Loucy (cell line): ENCODE measurements at regions not wholly inside any gene's neighbourhood (a gene's known extent, or its start where the extent isn't known, plus 50 kb on each side); places are given as distances from the start of the nearest gene placed in this dataset.

ENCODE experiments used
- H2AFZ ChIP-seq: fragments of 200-600 bp; sonication (generic); 2 replicates; pipeline ENCODE4 v1.6.0; 2016; ENCODE audit warnings: antibody characterized with exemption, mild to moderate bottlenecking, low read length, moderate library complexity
- H3F3A ChIP-seq: fragments of 200-600 bp; 2 replicates; pipeline ENCODE4 v1.6.0; 2016; ENCODE audit warnings: antibody characterized with exemption, low read depth, mild to moderate bottlenecking
- H3K27me3 ChIP-seq: fragments of 200-600 bp; sonication (generic); 2 replicates; pipeline ENCODE4 v1.6.1; 2014; ENCODE audit warnings: low read length, mild to moderate bottlenecking; ENCODE audit not compliant: insufficient read depth, poor library complexity, severe bottlenecking
- H3K36me3 ChIP-seq: fragments of 200-600 bp; sonication (generic); 2 replicates; pipeline ENCODE4 v1.6.1; 2016; ENCODE audit warnings: low read length; ENCODE audit not compliant: insufficient read depth
- H3K4me1 ChIP-seq: fragments of 200-600 bp; sonication (generic); 2 replicates; pipeline ENCODE4 v1.5.1; 2014; ENCODE audit warnings: low read length, mild to moderate bottlenecking; ENCODE audit not compliant: insufficient read depth, poor library complexity, severe bottlenecking
- H3K4me2 ChIP-seq: fragments of 200-600 bp; sonication (generic); 2 replicates; pipeline ENCODE4 v1.6.0; 2014; ENCODE audit warnings: antibody characterized with exemption, low read length, low read depth, mild to moderate bottlenecking; ENCODE audit not compliant: poor library complexity, severe bottlenecking
- H3K4me3 ChIP-seq: fragments of 200-600 bp; sonication (generic); 2 replicates; pipeline ENCODE4 v1.5.1; 2014; ENCODE audit warnings: low read length, mild to moderate bottlenecking, mixed read lengths; ENCODE audit not compliant: poor library complexity, severe bottlenecking
- H3K79me2 ChIP-seq: fragments of 200-600 bp; sonication (generic); 2 replicates; pipeline ENCODE4 v1.6.1; 2014; ENCODE audit warnings: low read length; ENCODE audit not compliant: insufficient read depth
- H3K9ac ChIP-seq: fragments of 200-600 bp; sonication (generic); 2 replicates; pipeline ENCODE4 v1.6.0; 2014; ENCODE audit warnings: mild to moderate bottlenecking, low read depth, low read length, moderate library complexity; ENCODE audit not compliant: poor library complexity, severe bottlenecking
- H3K9me2 ChIP-seq: fragments of 200-600 bp; sonication (generic); replicated peaks from 2 replicates; pipeline ENCODE4 v1.6.1; 2016; ENCODE audit warnings: low read depth, low read length, mixed read lengths
- H3K9me3 ChIP-seq: fragments of 200-600 bp; sonication (generic); 2 replicates; pipeline ENCODE4 v1.6.1; 2014; ENCODE audit warnings: mild to moderate bottlenecking, antibody characterized with exemption, low read length, low read depth; ENCODE audit not compliant: insufficient read depth
- H4K20me1 ChIP-seq: fragments of 200-600 bp; sonication (generic); 2 replicates; pipeline ENCODE4 v1.6.0; 2014; ENCODE audit warnings: antibody characterized with exemption, low read length, mild to moderate bottlenecking; ENCODE audit not compliant: insufficient read depth, poor library complexity, severe bottlenecking
- EZH2phosphoT487 ChIP-seq: fragments of 200-600 bp; IDR thresholded peaks from 2 replicates; pipeline ENCODE4 v1.6.1; 2018; ENCODE audit warnings: antibody characterized with exemption, mild to moderate bottlenecking, moderate library complexity, borderline replicate concordance
- TF ChIP-seq, protein P1 (sequence below): fragments of 200-600 bp; sonication (generic); conservative IDR thresholded peaks from 2 replicates; pipeline ENCODE4 v1.5.1; 2014; ENCODE audit warnings: mild to moderate bottlenecking, antibody characterized with exemption, low read length

DNA sequence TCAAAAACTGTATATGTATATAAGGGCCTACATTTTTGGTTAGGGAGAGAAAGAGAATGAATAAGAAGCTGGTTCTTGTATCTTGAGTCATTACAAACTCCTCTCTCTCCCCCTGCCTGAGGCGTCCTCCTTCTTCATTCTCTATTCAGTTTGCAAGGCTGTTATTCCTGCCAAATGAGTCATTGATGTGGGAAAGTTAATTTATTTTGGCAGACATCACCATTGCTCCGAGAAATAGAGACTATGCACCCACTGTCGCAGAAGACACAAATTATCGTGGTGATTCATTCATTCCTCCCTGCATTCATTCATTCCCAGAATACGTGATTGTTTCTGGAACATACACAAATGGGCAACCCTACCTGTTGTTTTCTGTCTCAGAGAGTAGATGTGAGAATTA is 112.5 kb upstream of the MED13L start:
- Histone ChIP-seq H3K9me3 (no peaks in the 10 kb centered on the region), H4K20me1 (no peaks in the 10 kb centered on the region), H3K9ac (no peak overlapping the region), H2AFZ (no peak overlapping the region), H3K27me3 (no peaks in the 10 kb centered on the region), H3K36me3 (no peaks in the 10 kb centered on the region), H3K4me1 (peaks cover 2% of the 10 kb centered on the region), H3F3A (no peaks in the 10 kb centered on the region), H3K4me2 (no peak overlapping the region), H3K9me2 (no peaks in the 10 kb centered on the region), H3K4me3 (no peak overlapping the region), H3K79me2 (no peaks in the 10 kb centered on the region)
- no peak for TF ChIP-seq EZH2phosphoT487
- TF ChIP-seq, protein P1, sequence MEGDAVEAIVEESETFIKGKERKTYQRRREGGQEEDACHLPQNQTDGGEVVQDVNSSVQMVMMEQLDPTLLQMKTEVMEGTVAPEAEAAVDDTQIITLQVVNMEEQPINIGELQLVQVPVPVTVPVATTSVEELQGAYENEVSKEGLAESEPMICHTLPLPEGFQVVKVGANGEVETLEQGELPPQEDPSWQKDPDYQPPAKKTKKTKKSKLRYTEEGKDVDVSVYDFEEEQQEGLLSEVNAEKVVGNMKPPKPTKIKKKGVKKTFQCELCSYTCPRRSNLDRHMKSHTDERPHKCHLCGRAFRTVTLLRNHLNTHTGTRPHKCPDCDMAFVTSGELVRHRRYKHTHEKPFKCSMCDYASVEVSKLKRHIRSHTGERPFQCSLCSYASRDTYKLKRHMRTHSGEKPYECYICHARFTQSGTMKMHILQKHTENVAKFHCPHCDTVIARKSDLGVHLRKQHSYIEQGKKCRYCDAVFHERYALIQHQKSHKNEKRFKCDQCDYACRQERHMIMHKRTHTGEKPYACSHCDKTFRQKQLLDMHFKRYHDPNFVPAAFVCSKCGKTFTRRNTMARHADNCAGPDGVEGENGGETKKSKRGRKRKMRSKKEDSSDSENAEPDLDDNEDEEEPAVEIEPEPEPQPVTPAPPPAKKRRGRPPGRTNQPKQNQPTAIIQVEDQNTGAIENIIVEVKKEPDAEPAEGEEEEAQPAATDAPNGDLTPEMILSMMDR = no peak

DNA sequence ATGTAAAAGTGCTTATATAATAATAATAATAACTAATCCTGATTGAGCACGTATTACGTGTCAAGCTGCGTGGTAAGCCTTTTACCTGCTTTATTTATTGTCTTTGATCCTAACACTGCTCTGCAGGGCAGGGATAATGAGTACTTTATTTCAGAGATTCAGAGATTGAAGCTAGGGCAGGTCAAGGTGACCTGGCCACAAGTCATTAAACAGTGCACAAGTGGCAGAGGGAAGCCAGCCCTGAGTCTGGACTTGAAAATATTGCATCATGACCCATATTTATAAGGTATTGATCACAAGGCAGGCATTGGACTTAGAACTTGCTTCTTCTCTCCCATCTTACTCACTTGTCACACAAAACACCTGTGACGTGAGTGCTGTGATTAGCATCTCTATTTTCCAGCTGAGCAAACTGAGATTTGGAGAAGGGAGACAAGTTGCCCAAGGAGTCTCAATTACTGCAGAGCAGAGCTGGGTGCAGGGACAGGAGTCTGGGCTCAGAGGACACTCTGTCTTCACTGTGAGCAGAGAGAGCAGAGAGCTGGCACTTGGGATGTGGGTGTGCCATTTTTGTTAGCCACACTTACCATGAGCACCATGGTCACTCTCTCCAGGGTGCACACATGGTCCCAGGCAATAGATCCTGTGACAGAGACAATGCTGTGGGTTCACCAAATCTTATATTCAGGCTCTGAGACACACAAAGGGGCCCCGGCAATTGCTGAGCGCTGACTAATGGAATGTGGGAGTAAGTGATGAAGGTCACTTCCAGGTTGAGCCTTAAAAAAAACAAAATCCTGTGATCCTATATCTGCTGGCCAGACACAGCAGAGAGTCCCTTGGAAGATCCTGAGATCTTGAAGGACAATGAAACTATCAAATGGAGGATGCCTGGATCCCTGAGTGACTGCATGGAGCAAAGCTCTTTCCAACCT is 113.2 kb upstream of the MED13L start:
- H3K4me2 ChIP-seq = no peak overlapping the region
- H3F3A ChIP-seq = no peaks in the 10 kb centered on the region
- no peak overlapping the region for H3K9ac ChIP-seq
- H4K20me1 ChIP-seq = no peaks in the 10 kb centered on the region
- no peaks in the 10 kb centered on the region for H3K79me2 ChIP-seq
- H3K9me3 ChIP-seq = no peaks in the 10 kb centered on the region
- no peak overlapping the region for H2AFZ ChIP-seq
- H3K27me3 ChIP-seq = no peaks in the 10 kb centered on the region
- no peaks in the 10 kb centered on the region for H3K9me2 ChIP-seq
- TF ChIP-seq, protein P1 = no peak
- no peak for TF ChIP-seq EZH2phosphoT487
- H3K4me3 ChIP-seq = no peak overlapping the region
- no peaks in the 10 kb centered on the region for H3K4me1 ChIP-seq
- no peaks in the 10 kb centered on the region for H3K36me3 ChIP-seq

DNA sequence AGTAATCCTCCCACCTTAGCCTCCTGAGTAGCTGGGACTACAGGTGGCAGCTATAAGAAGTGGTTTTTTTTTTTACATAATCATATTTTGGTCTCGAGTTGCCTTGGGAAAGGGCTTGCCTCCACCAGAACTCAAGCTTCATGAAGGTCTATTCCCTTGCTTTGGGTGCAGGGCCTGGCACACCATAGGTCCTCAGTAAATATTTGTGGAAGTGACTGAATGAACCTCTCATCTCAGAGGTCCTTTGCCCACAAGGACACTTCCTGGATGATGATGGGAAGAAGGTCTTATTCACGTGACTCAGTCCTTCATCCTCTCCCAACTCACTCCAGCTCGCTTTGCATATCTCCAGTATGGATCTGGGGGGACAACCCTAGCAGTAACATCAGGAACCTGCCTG is 114.0 kb upstream of the MED13L start:
- Histone ChIP-seq H3K9ac (no peak overlapping the region), H3K27me3 (no peaks in the 10 kb centered on the region), H3K79me2 (no peaks in the 10 kb centered on the region), H3K4me3 (no peak overlapping the region), H3K9me3 (no peaks in the 10 kb centered on the region), H2AFZ (no peak overlapping the region), H3K4me2 (no peak overlapping the region), H3K9me2 (no peaks in the 10 kb centered on the region), H3K36me3 (no peaks in the 10 kb centered on the region), H3K4me1 (no peaks in the 10 kb centered on the region), H4K20me1 (no peaks in the 10 kb centered on the region), H3F3A (no peaks in the 10 kb centered on the region)
- TF ChIP-seq, protein P1 = no peak
- TF ChIP-seq EZH2phosphoT487 = no peak
